Mesendoderm (in vitro differentiated cells): ENCODE measurements at regions not wholly inside any gene's neighbourhood (a gene's known extent, or its start where the extent isn't known, plus 50 kb on each side); places are given as distances from the start of the nearest gene placed in this dataset.

ENCODE experiments used
- DNase-seq: peaks from one replicate; pipeline ENCODE4 v3.0.0; 2013
- H2AK5ac ChIP-seq: 2 replicates; pipeline ENCODE4 v1.6.1; 2013; ENCODE audit warnings: low read length, inconsistent platforms
- H2BK120ac ChIP-seq: 2 replicates; pipeline ENCODE4 v1.6.1; 2013; ENCODE audit warnings: low read depth, mild to moderate bottlenecking, low read length, moderate library complexity, mixed read lengths
- H2BK15ac ChIP-seq: replicated peaks from 2 replicates; pipeline ENCODE4 v1.6.1; 2013; ENCODE audit warnings: low read depth, mild to moderate bottlenecking, moderate library complexity
- H2BK5ac ChIP-seq: 2 replicates; pipeline ENCODE4 v1.6.1; 2013; ENCODE audit warnings: low read length, inconsistent platforms
- H3K18ac ChIP-seq: 2 replicates; pipeline ENCODE4 v1.6.1; 2013; ENCODE audit warnings: mild to moderate bottlenecking, low read length, mixed read lengths
- H3K23ac ChIP-seq: one replicate; pipeline ENCODE4 v1.6.1; 2013; ENCODE audit warnings: low read length
- H3K27ac ChIP-seq: 2 replicates; pipeline ENCODE4 v1.5.1; 2013; ENCODE audit warnings: low read depth, mild to moderate bottlenecking, inconsistent platforms, low read length, moderate library complexity
- H3K27me3 ChIP-seq: 2 replicates; pipeline ENCODE4 v1.6.1; 2013; ENCODE audit warnings: low read length, control low read depth, mild to moderate bottlenecking, inconsistent platforms; ENCODE audit not compliant: insufficient read depth, poor library complexity
- H3K36me3 ChIP-seq: 2 replicates; pipeline ENCODE4 v1.6.1; 2013; ENCODE audit warnings: low read length, inconsistent platforms; ENCODE audit not compliant: control insufficient read depth, insufficient read depth
- H3K4ac ChIP-seq: one replicate; pipeline ENCODE4 v1.6.1; 2013; ENCODE audit warnings: low read depth, mild to moderate bottlenecking, low read length, moderate library complexity
- H3K4me1 ChIP-seq: 2 replicates; pipeline ENCODE4 v1.6.1; 2013; ENCODE audit warnings: low read depth, low read length, inconsistent platforms; ENCODE audit not compliant: control insufficient read depth
- H3K4me2 ChIP-seq: 2 replicates; pipeline ENCODE4 v1.6.1; 2013; ENCODE audit warnings: low read length
- H3K4me3 ChIP-seq: 2 replicates; pipeline ENCODE4 v1.5.1; 2013; ENCODE audit warnings: mild to moderate bottlenecking, low read length
- H3K56ac ChIP-seq: one replicate; pipeline ENCODE4 v1.6.1; 2013; ENCODE audit warnings: low read length
- H3K79me1 ChIP-seq: 2 replicates; pipeline ENCODE4 v1.6.1; 2013; ENCODE audit warnings: low read length, inconsistent platforms
- H3K79me2 ChIP-seq: 2 replicates; pipeline ENCODE4 v1.6.1; 2013; ENCODE audit warnings: mild to moderate bottlenecking, low read length; ENCODE audit not compliant: control insufficient read depth, insufficient read depth
- H3K9ac ChIP-seq: 2 replicates; pipeline ENCODE4 v1.6.1; 2013; ENCODE audit warnings: low read length, inconsistent platforms
- H4K5ac ChIP-seq: one replicate; pipeline ENCODE4 v1.6.1; 2013; ENCODE audit warnings: low read length
- H4K8ac ChIP-seq: one replicate; pipeline ENCODE4 v1.6.1; 2013; ENCODE audit warnings: low read depth, mild to moderate bottlenecking, control low read depth, low read length, moderate library complexity
- WGBS: extraction: QIAGEN DNeasy Blood & Tissue Kit; methylation state at CpG from one replicate; pipeline ENCODE4 v1.1.7; 2013; ENCODE audit warnings: low lambda C conversion rate, missing lambda C conversion rate; ENCODE audit not compliant: insufficient coverage; ENCODE audit errors: extremely low coverage; 5-methylcytosine and 5-hydroxymethylcytosine counted together

DNA sequence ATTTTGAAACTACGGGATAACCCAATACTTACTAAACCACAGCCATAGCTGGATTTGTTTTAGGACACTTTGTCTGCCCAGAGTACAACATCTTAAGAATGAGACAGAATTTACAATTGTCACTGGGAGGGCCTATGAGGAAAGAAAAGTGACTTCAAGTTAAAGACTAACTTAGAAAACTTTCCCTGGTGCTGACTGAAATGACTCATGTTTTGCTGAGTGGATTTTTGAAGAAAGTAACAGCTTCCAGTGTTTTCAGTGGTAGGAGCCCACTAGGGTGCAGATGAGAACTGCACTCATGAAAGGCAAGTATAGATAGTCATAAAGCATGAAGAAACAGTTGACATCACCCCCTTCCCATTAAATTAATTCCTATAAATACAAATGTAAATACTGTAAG lies 988.2 kb upstream of the MAP3K7 start:
- H3K27ac ChIP-seq: no peak overlapping the region
- no CpG with 5 or more reads among the region's 1 CpG for WGBS

DNA sequence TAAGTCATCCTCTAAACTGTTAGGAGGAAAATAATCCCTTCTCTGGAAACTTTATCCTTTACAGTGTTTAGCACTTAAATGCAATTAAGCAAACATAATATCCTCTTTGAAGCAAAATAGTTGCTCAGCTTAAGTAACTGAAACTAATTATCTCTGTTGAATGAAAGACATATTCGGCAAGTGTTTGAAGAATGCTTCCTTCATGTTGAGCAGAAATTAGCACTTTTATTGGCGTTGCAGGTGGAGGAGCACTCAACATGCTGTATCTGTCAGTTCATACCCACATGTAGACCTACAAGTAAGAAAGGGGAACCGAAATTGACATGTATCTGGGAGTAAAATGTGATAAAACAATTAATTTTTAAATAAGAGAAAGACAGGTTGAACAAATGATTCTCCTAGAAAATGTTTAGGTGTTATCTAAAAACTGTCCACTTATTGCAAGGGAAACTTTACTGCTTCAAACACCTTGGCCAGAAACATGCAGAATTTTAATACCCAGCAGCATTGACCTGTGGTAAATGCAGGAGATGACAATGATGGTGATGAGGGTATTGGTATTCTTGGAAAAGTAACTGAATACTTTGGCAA lies 987.0 kb upstream of the MAP3K7 start:
- Histone ChIP-seq H3K36me3 (no peaks in the 10 kb centered on the region), H3K4me3 (no peak overlapping the region), H3K27me3 (no peaks in the 10 kb centered on the region), H2BK15ac (no peak overlapping the region), H2BK120ac (no peak overlapping the region), H2AK5ac (no peak overlapping the region), H3K23ac (no peak overlapping the region), H3K79me2 (no peaks in the 10 kb centered on the region), H3K4me1 (no peaks in the 10 kb centered on the region), H3K79me1 (no peaks in the 10 kb centered on the region), H4K5ac (no peak overlapping the region), H2BK5ac (no peak overlapping the region), H4K8ac (no peak overlapping the region), H3K4ac (no peak overlapping the region), H3K56ac (no peak overlapping the region), H3K4me2 (no peak overlapping the region), H3K18ac (no peak overlapping the region), H3K27ac (no peak overlapping the region), H3K9ac (no peak overlapping the region)
- no peak for DNase-seq
- no CpG with 5 or more reads among the region's 3 CpGs for WGBS

More for the DNA sequence above, 988.2 kb upstream of the MAP3K7 start:
- Histone ChIP-seq H4K5ac (no peak overlapping the region), H3K56ac (no peak overlapping the region), H3K36me3 (no peaks in the 10 kb centered on the region), H3K4me2 (no peak overlapping the region), H3K18ac (no peak overlapping the region), H3K4ac (no peak overlapping the region), H3K79me2 (no peaks in the 10 kb centered on the region), H3K4me3 (no peak overlapping the region), H3K23ac (no peak overlapping the region), H2AK5ac (no peak overlapping the region), H3K27me3 (no peaks in the 10 kb centered on the region), H3K9ac (no peak overlapping the region), H4K8ac (no peak overlapping the region), H2BK120ac (no peak overlapping the region), H3K79me1 (no peaks in the 10 kb centered on the region), H3K4me1 (no peaks in the 10 kb centered on the region), H2BK5ac (no peak overlapping the region), H2BK15ac (no peak overlapping the region)
- DNase-seq: no peak

DNA sequence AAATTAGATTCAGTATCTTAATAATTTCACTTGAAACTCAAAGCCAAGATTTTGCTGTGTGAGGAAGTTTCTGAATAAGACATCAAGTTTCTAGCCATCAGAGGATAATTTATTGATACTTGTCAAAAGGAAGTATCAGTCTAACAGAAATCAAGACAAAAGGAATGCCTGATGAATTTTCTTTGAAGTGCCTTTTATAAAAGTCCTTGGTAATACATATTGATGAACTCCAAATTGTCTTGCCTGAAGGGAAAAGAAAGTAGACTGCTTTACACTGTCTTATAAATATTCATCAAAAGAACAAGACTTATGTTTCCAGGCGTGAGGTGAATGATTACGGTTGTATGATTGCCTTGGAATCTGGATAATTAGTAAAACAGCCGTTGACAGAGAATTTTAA lies 986.0 kb upstream of the MAP3K7 start:
- no peaks in the 10 kb centered on the region for H3K4me1 ChIP-seq
- no peak overlapping the region for H3K56ac ChIP-seq
- DNase-seq: no peak
- no peak overlapping the region for H3K23ac ChIP-seq
- no peaks in the 10 kb centered on the region for H3K27me3 ChIP-seq
- no peak overlapping the region for H4K8ac ChIP-seq
- no peak overlapping the region for H3K27ac ChIP-seq
- no peak overlapping the region for H2BK120ac ChIP-seq
- no peak overlapping the region for H2AK5ac ChIP-seq
- WGBS: no CpG with 5 or more reads among the region's 3 CpGs
- no peak overlapping the region for H3K4ac ChIP-seq
- no peaks in the 10 kb centered on the region for H3K36me3 ChIP-seq
- no peak overlapping the region for H3K9ac ChIP-seq
- H3K79me2 ChIP-seq: no peaks in the 10 kb centered on the region
- no peak overlapping the region for H3K4me3 ChIP-seq
- no peak overlapping the region for H2BK15ac ChIP-seq
- no peak overlapping the region for H3K18ac ChIP-seq
- no peak overlapping the region for H2BK5ac ChIP-seq
- no peaks in the 10 kb centered on the region for H3K79me1 ChIP-seq
- no peak overlapping the region for H4K5ac ChIP-seq
- no peak overlapping the region for H3K4me2 ChIP-seq

DNA sequence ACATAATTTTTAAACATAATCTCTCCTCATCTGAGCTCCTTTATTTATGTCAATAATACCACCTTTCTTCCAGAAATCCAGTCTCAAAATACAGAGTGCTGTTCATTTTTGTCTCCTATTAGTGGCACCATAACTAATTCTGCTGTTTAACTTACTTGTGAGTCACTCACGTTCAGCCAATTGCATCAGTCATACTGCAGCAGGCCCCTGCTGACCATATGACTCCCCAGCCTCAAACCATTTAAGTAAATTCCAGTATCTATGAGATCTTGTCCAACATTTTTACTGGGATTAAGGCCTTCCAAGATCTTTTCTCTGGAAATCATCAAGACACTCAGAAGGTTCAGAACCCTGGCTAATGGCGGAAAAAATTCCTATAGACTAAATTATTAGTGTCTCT lies 982.2 kb upstream of the MAP3K7 start:
- DNase-seq: peak; percentile 3

DNA sequence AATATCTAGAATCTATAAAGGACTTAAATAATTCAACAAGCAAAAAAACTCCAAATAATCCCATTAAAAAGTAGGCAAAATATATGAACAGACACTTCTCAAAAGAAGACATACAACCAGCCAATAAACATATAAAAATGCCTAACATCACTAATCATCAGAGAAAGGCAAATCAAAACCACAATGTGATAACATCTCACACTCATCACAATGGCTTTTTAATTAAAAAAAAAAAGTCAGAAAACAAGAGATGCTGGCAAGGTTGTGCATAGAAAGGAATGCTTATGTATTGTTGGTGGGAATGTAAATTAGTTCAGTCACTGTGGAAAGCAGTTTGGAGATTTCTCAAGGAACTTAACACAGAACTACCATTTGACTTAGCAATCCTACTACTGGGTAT lies 979.6 kb upstream of the MAP3K7 start:
- no peak for DNase-seq

More for the DNA sequence above, 982.2 kb upstream of the MAP3K7 start:
- H3K4me2 ChIP-seq: no peak overlapping the region
- no peak overlapping the region for H2BK120ac ChIP-seq
- no peak overlapping the region for H3K27ac ChIP-seq
- no peak overlapping the region for H3K56ac ChIP-seq
- H4K8ac ChIP-seq: no peak overlapping the region
- no peak overlapping the region for H3K9ac ChIP-seq
- no peaks in the 10 kb centered on the region for H3K79me2 ChIP-seq
- H2BK5ac ChIP-seq: no peak overlapping the region
- no peak overlapping the region for H4K5ac ChIP-seq
- no peaks in the 10 kb centered on the region for H3K27me3 ChIP-seq
- no peaks in the 10 kb centered on the region for H3K36me3 ChIP-seq
- no peak overlapping the region for H2BK15ac ChIP-seq
- H3K23ac ChIP-seq: no peak overlapping the region
- H3K4ac ChIP-seq: no peak overlapping the region
- H3K4me3 ChIP-seq: no peak overlapping the region
- no peaks in the 10 kb centered on the region for H3K4me1 ChIP-seq
- H3K18ac ChIP-seq: no peak overlapping the region
- WGBS: no CpG with 5 or more reads among the region's 2 CpGs
- no peaks in the 10 kb centered on the region for H3K79me1 ChIP-seq
- no peak overlapping the region for H2AK5ac ChIP-seq

DNA sequence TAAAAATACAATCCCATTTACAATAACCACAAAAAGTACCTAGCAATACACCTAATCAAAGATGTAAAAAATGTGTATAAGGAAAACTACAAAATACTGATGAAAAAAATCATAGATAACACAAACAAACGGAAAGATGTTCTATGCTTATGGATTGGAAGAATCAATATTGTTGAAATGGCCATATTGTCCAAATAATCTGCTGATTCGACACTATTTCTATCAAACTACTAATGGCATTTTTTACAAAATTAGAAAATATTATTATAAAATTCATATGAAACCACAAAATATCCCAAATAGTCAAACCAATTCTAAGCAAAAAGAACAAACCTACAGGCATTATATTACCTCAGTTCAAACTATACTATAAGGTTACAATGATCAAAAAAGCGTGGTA lies 978.3 kb upstream of the MAP3K7 start:
- Histone ChIP-seq H3K27me3 (no peaks in the 10 kb centered on the region), H2BK5ac (no peak overlapping the region)

More for the DNA sequence above, 979.6 kb upstream of the MAP3K7 start:
- Histone ChIP-seq H3K79me2 (no peaks in the 10 kb centered on the region), H3K4me1 (no peaks in the 10 kb centered on the region), H3K56ac (no peak overlapping the region), H3K18ac (no peak overlapping the region), H3K23ac (no peak overlapping the region), H3K27me3 (no peaks in the 10 kb centered on the region), H3K27ac (no peak overlapping the region), H2BK5ac (no peak overlapping the region), H3K79me1 (no peaks in the 10 kb centered on the region), H3K4me3 (no peak overlapping the region), H2BK120ac (no peak overlapping the region), H3K4ac (no peak overlapping the region), H3K4me2 (no peak overlapping the region), H3K36me3 (no peaks in the 10 kb centered on the region), H4K5ac (no peak overlapping the region), H2AK5ac (no peak overlapping the region), H2BK15ac (no peak overlapping the region), H4K8ac (no peak overlapping the region), H3K9ac (no peak overlapping the region)

More for the DNA sequence above, 978.3 kb upstream of the MAP3K7 start:
- Histone ChIP-seq H3K4me3 (no peak overlapping the region), H3K4me1 (no peaks in the 10 kb centered on the region), H3K9ac (no peak overlapping the region), H3K27ac (no peak overlapping the region), H4K8ac (no peak overlapping the region), H3K4ac (no peak overlapping the region), H3K79me1 (no peaks in the 10 kb centered on the region), H3K79me2 (no peaks in the 10 kb centered on the region), H2AK5ac (no peak overlapping the region), H4K5ac (no peak overlapping the region), H3K18ac (no peak overlapping the region), H3K56ac (no peak overlapping the region), H3K4me2 (no peak overlapping the region), H3K23ac (no peak overlapping the region), H2BK120ac (no peak overlapping the region), H2BK15ac (no peak overlapping the region), H3K36me3 (no peaks in the 10 kb centered on the region)
- no CpG with 5 or more reads among the region's 3 CpGs for WGBS
- DNase-seq: no peak
